D721Med (cell line): ENCODE measurements at regions not wholly inside any gene's neighbourhood (a gene's known extent, or its start where the extent isn't known, plus 50 kb on each side); places are given as distances from the start of the nearest gene placed in this dataset.

ENCODE experiments used
- DNase-seq: peaks from one replicate; pipeline ENCODE4 v3.0.0; 2011; ENCODE audit warnings: low spot score; ENCODE audit not compliant: insufficient read length
- FAIRE-seq: peaks from 2 replicates; lab custom pipeline; 2011; peaks lifted over from hg19 to GRCh38; lab: Jason Lieb, UNC
- CTCF ChIP-seq: IDR thresholded peaks from 2 replicates; pipeline ENCODE4 v1.5.1; 2012; ENCODE audit warnings: mild to moderate bottlenecking, control low read depth; ENCODE audit not compliant: insufficient read depth; ENCODE audit errors: missing control alignments

DNA sequence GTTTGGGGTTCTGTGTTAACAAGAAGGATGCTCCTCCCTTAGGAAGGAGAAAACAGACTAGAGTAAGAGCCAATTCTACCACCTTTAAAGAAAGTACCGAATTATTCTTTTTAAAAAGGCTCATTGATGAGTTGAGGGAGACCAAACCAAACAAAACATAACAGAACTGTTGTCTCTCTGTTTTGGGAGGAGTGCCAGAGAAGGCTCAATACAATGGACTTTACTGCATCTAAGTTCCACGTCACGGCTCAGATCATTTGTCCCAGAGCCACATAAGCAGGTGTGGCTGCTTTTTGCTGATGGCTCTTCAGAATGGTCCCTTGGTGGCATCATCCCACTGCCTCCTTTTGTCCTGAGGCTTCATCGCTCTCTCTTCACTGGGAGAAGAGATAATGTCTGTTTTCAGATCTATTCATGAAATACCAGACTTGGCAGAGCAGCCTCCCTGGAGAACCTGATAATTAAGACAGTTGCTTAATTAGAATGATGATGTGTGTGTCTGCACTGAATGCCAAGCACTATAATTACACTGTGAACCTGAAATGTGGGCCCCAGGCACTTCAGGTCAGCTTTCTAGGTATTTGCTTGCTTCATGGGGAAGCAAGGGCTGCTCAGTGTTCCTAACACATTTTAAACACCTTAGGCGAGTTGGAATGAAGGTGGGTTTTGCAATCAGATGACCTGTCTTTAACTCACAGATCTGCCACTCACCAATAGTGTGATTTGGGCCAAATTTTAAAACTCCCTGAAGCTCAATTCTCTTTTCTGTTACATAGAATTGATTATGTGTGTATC, 335.2 kb upstream of the MCTP2 start:
- no peak for FAIRE-seq
- TF ChIP-seq CTCF: no peak
- DNase-seq: no peak

- DNase-seq (no peak), FAIRE-seq (no peak)
- no peak for TF ChIP-seq CTCF
Observed at GRCh38 chr15:93894438-93895036, 336.8 kb upstream of the MCTP2 start.

DNA sequence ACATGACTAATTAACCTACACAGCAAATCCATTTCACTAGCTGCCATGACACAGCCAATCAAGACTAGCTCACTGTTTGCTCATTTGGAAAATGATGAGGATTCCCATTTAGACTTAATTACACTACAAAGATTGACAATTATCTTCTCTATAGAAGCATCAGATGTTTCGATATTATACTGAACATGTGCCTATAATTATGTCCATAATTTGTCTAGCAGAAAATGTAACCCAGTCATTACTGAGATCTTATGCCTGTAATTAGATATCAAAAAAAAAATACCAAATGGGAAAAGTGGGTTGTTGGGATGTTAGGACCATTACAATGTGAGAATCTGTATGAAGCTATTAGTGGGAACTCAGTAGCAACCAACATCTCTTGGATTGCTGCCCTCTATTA, 344.2 kb upstream of the MCTP2 start:
- TF ChIP-seq CTCF: no peak
- DNase-seq: no peak
- no peak for FAIRE-seq

GRCh38 chr15:93882779-93883178, 348.6 kb upstream of the MCTP2 start:
- no peak for FAIRE-seq
- no peak for DNase-seq
- TF ChIP-seq CTCF: no peak

- FAIRE-seq: no peak
- no peak for DNase-seq
- no peak for TF ChIP-seq CTCF
Observed at GRCh38 chr15:93882141-93882540, 349.2 kb upstream of the MCTP2 start.

DNA sequence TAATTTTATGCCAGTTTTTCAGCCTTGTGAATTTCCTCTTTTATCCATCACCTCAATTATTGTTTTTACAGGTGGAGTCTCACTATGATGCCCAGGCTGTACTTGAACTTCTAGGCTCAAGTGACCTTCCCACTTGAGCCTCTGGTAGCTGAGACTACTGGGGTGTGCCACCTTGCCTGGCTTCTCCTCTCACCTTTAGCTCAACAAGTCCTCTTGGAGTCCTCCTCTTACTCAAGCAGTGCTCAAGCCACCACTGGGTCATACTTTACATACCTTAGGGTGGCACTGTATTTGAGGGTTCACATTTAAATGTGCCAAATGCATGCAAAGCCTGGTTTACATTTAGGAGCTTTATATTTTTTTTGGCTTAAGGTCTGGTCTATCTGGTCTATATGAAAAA, 350.1 kb upstream of the MCTP2 start:
- no peak for FAIRE-seq
- TF ChIP-seq CTCF: no peak
- no peak for DNase-seq

DNA sequence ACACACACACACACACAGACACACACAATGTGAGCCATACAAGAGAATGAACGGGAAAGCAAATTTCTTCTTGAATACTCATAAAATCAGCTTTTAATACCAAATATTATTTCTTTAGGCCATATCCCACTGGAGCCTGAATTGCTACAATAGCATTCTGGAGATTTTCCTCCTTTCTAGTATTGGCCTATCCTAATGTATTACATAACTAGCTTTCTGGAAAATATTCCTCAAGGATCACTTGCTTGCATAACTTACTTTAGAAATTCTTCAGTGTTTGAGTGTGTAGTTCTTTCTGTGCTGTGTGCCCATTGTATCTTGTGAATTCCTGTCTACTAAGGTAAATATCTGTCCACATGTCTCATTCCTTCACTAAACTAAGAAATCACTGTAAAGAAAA, 351.0 kb upstream of the MCTP2 start:
- DNase-seq (no peak), FAIRE-seq (no peak)
- no peak for TF ChIP-seq CTCF
